Globus pallidus (tissue), 1 donor: ENCODE measurements at regions not wholly inside any gene's neighbourhood (a gene's known extent, or its start where the extent isn't known, plus 50 kb on each side); places are given as distances from the start of the nearest gene placed in this dataset.
"Not testable (repeated sequence)": the region's sequence is repeated elsewhere in the genome, so short reads cannot be mapped to it uniquely, and the experiment has no call there.

Experiments used
- DNase-seq: peaks from one replicate; pipeline ENCODE4 v3.0.0-alpha.2; 2015; ENCODE audit warnings: low spot score

- DNase-seq: no peak
These were observed 102.9 kb downstream of the LRRN1 start for GRCh38 chr3:3902161-3902560.

DNA sequence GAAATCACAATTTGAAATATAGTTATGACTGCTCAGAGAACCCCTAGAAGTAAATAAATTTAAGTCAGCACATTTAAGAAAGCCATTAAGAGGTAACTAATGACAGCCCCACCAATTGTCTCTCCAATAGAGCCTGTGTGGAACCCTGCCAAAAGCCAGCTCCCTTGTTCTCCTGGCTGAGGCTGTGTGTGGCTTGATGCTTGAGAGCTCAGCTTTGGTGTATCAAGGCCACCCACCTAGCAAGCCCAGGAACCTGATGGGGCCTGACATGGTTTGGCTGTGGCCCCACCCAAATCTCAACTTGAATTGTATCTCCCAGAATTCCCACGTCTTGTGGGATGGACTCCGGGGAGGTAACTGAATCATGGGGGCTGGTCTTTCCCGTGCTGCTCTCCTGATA lies 106.9 kb downstream of the LRRN1 start:
- no peak for DNase-seq

DNA sequence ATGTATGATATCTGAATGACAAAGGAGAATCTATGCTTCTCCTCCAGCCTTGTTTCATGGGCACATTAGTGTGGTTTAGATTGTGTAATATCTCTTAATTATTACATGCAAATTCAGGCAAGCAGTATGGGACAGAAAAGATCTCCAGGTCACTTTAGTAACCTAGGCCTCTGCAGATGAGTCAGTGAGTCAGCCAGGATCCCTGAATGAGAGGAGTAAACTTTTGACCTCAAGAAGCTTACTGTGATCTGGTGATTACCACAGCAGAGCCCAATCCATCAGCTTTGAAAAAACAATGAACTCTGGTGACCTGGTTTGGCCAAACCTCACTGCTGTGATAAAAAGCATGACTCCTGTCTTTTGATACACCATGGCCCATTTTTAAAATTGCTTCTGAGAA lies 107.8 kb downstream of the LRRN1 start:
- no peak for DNase-seq

DNA sequence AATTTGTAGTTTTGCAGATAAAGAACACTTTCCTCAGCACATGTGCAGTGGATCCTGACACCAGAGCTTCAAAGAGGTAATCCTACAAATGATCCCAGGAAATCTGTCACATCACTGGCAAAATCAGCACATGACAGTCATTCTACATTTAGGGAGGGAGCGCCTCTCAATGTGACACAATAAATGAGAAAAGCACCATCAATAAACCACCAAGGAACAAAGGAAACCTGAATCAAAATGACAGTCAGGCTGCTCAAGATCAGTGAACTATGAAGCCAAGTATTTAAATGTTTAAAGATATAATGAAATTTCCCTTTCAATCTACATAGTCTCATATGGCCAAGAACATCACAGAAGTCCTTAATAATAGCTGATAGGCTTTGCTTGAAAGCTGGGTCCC lies 119.5 kb downstream of the LRRN1 start:
- no peak for DNase-seq

- DNase-seq: no peak
These were observed 120.1 kb downstream of the LRRN1 start for GRCh38 chr3:3919316-3919715.

DNA sequence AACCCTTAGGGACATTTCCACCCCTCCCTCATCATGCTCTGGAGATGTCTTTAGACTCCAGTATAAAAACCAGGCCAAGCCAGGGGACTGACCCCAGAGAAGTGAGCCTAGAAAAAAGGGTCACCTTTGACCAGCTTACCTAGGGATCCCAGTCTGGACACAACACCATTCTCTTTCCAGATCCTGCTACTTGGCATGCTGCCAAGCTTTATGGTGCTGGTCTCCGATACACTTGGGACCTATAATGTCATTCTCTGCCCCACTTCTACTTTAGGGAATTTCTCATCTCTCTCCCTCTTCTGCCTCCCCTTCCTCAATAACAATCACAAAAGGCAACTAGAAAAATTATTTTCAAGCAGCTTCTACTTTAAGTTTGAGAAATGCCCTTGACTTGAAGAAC lies 124.4 kb downstream of the LRRN1 start:
- no peak for DNase-seq

GRCh38 chr3:3927198-3927597 lies 128.0 kb downstream of the LRRN1 start:
- no peak for DNase-seq

- DNase-seq: no peak
These were observed 128.7 kb downstream of the LRRN1 start for GRCh38 chr3:3927965-3928364.

DNA sequence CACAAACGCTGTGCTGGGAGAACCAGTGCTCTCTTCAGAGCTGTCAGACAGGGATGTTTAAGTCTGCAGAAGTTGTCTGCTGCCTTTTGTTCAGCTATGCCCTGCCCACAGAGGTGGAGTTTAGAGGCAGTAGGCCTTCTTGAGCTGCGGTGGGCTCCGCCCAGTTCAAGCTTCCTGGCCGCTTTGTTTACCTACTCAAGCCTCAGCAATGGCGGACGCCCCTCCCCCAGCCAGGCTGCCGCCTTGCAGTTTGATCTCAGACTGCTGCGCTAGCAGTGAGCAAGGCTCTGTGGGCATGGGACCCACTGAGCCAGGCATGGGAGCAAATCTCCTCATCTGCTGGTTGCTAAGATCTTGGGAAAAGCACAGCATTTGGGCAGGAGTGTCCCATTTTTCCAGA lies 142.1 kb downstream of the LRRN1 start:
- not testable (repeated sequence) for DNase-seq

- no peak for DNase-seq
These were observed 151.8 kb downstream of the LRRN1 start for GRCh38 chr3:3951071-3951470.

DNA sequence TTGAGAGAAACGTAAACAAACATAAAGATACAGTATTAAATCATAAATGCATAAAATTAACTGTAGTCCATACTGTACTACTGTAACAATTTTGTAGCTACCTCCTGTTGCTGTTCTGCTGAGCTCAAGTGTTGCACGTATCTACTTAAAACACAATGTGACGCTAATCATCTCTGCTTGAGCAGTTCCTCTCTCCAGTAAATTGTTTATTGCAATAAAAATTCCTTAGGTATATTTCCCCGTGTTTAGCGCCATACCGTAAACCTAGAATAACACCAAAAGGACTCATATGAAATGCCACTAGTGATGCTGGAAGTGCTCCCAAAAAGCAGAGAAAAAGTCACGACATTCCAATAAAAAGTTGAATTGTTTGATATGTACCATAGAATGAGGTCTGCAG lies 152.3 kb downstream of the LRRN1 start:
- no peak for DNase-seq

GRCh38 chr3:3962867-3963266 lies 163.6 kb downstream of the LRRN1 start:
- DNase-seq: not testable (repeated sequence)

- no peak for DNase-seq
These were observed 184.8 kb downstream of the LRRN1 start for GRCh38 chr3:3984053-3984452.

DNA sequence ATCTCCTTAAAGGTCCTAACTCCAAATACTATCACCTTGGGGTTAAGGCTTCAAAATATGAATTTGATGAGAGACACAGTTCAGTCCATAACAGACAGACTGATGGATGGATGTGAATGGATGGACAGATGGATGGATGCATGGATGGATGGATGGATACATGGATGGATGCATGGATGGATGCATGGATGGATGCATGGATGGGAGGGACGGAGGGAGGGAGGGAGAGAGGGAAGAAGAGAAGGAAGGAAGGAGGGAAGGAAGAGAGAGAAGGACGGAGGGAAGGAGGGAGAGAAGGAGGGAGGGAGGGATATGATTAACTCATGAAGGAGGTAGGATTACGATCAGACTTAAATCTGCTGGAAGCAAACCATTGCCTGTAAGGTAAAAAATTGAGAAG lies 192.4 kb downstream of the LRRN1 start:
- DNase-seq: no peak

GRCh38 chr3:3992312-3992874 lies 193.2 kb downstream of the LRRN1 start:
- DNase-seq: no peak

DNA sequence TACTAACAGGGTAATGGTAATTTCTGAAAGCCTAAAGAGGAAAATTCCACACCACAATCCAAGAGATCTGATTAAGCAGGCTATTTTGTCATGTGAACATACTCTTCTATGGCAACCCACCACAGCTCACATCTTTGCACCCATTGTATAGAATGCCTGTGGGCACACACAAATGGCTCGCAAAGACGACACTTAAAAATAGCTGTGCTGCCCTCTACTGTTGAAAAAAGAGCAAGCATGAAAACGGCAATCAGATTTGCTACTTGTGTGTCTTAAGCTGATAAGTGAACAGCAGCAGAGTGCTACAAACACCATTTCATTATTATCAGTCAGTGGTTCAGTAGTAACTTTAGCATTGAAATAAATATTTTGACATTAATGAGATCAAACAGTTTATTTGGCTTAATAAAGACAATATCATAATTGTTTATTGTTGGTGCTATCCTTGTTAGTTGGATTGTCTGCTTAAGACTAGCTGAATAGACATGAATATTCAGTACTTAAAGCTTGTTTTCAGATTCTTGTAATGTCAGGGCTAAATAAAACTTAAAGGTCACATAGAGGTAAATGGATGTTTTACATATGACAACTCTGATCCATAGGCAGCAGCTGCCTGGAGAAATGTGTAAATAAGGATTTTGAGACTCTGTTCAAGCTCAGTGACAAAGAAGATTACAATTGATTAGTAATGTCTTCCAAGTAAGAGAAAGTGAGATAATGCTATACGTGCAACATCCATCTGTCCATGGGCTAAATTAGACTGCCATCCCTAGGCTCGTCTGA lies 199.1 kb downstream of the LRRN1 start:
- peak; percentile 21 for DNase-seq

DNA sequence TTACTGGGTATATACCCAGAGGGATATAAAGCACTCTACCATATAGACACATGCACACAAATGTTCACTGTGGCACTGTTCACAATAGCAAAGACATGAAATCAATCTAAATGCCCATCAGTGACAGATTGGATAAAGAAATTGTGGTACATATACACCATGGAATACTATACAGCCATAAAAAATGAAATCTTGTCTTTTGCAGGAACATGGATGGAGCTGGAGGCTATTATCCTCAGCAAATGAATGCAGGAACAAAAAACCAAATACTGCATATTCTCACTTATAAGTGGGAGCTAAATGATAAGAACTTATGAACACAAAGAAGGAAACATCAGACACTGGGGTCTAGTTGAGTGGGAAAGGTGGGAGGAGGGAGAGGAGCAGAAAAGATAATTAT lies 200.1 kb downstream of the LRRN1 start:
- not testable (repeated sequence) for DNase-seq

DNA sequence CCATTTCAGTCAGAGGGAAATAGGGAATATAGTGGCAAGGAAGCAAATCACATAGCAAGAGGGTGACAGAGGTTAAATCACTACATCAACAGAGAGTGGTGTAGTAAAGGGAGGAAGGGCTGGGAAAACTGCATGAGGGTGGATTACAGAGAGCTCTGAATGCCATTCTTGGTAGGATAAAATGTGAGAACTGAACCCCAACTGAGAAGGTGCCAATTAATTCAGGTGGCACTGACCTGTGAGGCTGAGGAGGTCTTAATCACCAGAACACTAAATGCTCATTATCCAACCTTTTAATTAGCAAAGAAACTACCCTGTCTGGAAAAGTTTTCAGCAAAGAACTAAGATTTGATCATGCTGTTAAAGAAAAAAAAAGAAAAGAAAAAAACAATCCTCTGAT lies 202.7 kb downstream of the LRRN1 start:
- no peak for DNase-seq

DNA sequence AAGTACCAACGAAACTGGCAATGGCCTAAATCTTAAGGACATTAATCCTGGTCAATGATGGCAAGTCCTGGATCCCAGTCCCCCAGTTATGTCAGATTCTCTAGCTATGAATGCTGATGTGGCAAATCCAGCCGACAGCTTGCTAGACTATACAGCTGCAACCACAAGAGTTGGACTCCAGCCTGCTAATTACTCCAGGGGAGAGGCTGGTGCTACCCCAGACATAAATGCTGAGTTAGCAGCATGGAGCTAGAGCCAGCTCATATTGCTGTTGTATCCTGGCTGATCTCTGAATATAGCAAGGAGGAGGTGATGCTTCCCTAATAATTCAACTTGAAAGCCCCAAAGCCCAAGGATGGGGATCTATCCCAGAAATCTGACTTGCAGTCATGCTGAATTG lies 207.1 kb downstream of the LRRN1 start:
- DNase-seq: no peak

- no peak for DNase-seq
These were observed 209.0 kb downstream of the LRRN1 start for GRCh38 chr3:4008205-4008604.

- DNase-seq: no peak
These were observed 211.9 kb downstream of the LRRN1 start for GRCh38 chr3:4011166-4011565.

DNA sequence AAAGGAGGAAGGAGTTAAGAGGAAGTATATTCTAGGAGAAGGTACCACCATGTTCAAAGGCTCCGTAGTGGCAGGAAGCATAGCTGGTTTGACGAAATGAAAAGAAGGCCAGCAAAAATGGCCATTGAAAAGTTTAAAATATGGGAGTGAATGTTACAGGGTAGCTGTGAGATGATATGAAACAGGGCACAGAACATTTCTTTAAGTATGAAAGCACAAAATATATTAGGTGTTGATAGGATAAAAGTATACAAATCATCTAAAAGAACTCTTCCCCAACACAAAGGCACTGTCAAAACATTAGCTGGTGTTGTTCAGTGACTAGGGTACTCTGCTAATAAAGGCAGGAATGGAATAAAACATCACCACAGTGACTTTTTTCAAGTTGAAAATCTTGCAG lies 216.2 kb downstream of the LRRN1 start:
- no peak for DNase-seq

GRCh38 chr3:4019501-4019900 lies 220.3 kb downstream of the LRRN1 start:
- DNase-seq: no peak

GRCh38 chr3:4021162-4021561 lies 221.9 kb downstream of the LRRN1 start:
- DNase-seq: no peak
